SH-SY5Y (cell line): ENCODE measurements at regions not wholly inside any gene's neighbourhood (a gene's known extent, or its start where the extent isn't known, plus 50 kb on each side); places are given as distances from the start of the nearest gene placed in this dataset.

ENCODE experiments used
- GATA2 ChIP-seq: IDR thresholded peaks from 2 replicates; pipeline ENCODE4 v1.6.1; 2011; ENCODE audit warnings: mild to moderate bottlenecking, low read depth, low read length
- GATA3 ChIP-seq: IDR thresholded peaks from 2 replicates; pipeline ENCODE4 v1.6.1; 2011; ENCODE audit warnings: low read depth, mild to moderate bottlenecking, low read length, moderate library complexity

DNA sequence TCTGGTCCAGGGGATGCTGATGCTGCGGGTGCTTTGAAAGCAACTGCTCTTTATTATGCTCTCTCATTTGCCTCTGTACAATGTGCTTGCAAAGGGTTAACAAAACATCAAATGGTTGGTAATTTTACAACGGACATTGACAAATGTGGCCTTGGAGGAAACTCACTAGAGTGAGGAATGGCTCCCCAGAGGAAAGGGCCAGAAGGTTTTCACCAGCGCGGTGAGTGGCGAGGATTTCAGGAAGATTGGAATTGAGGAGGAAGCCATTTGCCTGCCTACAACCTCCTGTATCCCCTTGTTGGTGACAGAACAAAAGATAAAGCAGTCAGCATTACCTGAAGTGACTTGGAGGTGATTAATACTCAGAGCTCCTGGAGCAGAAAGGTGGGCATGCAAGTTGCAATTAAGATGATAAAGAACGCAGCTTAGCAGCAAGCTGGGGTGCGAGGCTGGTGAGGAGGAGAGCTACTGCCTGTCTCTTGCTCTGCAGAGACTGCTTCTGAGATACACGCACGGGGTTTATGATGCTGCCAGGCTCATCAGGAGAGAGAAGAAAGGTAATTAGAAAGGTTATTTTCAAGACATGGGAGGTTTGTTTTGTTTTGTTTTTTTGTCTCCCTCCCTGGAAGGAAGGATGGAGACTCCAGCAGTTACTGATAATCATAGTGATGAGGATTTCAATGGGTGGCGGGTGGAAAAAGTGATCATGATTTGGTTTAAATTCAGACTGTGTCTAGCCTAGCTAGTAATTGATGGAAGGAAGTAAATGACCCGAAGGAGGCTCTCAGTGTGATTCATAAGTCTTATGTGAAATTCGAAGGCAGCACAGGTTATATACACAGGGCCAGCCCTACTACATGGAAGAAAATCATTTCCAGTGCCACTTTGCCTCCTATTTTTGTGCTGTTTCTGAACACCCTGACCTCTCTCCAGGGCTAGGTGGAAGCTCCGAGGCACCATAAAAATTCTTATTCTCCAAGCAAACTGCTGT, 141.6 kb upstream of the DTNBP1 start:
- no peak for TF ChIP-seq GATA2
- no peak for TF ChIP-seq GATA3

DNA sequence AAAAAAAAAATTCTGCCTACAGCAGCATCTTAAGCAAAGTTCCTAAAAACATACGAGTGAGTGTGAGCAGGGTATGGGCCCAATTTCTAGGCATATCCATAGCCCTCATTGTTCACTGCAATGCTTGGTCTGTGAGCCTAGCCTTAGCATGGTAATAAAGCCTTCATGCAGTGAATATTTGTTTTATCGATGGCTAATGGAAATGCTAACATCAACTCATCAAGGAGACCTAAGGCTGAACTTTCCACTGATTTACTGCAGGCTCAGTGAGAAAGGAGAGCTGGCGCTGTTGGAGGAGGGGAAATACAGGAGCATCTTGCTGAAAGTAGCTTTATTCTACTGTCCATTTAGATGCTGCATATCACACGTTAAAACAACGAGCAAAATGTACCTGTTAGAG, 139.6 kb upstream of the DTNBP1 start:
- TF ChIP-seq GATA2 (no peak), GATA3 (no peak)

DNA sequence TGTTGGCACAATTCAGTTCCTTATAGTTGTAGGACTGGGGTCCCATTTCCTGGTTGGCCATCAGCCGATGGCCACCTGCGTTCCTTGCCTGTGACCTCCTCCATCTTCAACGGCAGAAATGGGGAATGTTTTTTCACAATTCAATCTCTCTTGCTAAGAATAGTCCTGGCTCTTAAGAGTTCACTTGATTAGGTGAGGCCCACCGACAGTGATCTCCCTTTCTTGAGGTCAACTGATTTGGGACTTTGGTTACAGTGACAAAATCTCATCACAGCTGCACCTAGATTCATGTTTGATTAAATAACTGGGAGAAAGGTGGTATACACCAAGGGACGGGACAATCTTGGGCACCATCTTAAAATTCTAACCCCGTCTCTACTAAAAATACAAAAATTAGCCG, 139.1 kb upstream of the DTNBP1 start:
- TF ChIP-seq GATA2 (no peak), GATA3 (no peak)

DNA sequence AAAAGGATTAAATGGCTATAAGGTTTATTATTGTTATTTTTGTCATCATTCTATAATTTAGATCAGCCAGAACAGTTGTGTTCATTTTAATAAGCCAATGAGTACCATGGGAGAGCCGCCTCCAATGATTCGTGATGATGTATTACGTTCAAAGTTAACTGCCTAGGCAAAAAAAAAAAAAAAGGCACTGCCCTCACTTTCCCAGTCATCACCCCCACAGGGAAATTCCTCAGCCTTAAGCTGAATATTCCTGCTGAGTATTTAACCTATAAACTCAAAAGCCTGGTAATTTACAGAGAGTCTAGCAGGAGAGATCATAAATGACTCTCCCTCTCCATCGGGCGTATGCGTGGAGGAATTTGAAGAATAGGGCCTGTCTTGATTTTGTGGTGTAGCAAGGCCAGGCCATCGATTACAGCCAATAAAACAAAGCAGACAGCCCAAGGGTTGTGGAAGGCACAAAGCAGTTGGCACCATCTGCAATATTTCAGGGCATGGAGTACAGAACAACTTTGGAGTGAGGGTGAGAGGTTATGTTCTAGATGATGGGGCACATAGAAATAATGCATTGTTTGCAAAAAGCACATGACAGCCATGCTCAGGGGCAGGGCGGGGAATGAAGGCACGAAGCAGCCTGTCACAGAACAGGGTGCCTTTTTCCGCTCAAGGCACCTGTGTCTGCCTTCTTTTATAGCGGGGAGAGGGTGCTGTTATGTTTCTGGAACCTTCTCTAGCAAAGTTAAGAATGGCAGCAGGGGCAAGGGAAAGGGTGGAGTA, 138.2 kb upstream of the DTNBP1 start:
- TF ChIP-seq GATA3 (no peak), GATA2 (no peak)

DNA sequence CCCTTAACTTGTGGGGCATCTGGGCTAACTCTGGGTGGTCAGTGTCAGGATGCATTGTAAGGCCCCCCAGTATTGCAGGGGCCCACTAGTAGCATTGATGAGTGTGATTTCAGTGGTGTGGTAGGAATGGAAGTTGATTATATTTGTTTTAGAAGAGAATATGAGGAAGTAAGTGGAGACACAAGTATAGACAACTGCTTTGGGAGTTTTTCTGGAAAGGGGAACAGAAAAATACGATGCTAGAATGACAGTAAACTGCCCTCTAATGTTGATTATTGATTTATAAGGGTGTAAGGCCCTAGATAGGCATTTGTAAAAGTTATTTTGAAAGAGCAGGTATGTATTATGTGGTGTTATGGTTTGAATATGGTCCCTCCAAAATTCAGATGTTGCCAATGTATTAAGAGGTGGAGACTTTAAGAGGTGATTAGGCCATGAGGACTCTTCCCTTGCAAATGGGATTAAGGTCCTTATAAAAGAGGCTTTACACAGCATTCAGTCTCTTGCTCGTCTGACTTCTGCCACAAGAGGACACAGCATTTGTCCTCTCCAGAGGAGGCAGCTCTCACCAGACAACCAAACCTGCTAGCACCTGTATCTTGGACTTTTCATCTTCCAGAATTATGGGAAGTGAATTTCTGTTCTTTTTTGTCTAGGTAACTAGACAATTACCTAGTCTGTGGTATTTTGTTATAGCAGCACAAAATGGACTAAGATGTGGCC, 135.9 kb upstream of the DTNBP1 start:
- TF ChIP-seq GATA2 (no peak), GATA3 (no peak)

DNA sequence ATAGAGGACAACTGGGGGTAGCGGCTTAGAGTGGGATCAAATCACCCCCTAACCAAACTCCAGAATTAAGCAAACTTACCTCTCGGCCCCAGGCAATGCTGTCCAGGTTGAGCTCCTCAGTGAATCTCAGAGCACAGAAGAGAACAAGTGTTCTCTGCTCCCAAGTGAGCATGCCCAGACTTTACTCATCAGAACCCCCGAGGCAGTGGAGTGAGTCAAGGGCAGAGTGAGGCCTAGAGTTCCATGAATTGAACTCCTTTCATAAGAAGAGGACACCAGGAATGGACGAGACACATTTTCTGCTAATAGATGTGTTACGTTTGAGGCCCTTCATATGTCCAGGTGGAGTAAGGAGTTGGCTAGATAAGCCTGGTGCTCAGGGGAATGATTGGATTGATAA, 134.0 kb upstream of the DTNBP1 start:
- TF ChIP-seq GATA2, result no peak
- TF ChIP-seq GATA3, result no peak

DNA sequence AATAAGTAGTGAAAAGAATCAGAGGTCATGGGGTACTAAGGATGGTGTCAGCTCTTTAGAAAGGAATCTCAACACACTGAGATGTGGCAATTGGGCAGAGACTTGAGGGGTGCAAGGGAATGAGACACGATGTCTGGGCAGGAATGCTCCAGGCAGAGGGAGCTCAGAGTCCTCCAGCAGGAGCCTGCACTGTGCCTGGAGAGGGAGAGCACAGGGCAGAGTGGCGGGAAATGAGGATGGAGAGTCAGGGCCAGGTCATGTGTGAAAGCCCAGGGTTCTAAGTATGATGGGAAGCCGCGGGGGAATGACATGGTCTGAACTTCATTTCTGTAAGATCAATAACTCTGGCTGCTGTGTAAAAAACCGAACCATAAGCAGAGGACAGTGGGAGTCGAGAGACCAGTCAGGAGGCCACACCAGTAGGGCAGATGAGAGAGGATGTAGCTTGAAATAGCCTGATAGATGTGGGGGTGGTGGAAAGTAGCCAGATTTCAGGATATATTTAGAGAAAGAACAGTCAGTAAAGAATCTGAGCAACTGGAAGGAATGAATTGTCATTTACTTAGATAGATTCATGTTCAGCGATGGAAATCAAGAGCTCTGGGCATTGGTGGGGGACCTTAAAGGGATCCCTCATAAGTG, 133.4 kb upstream of the DTNBP1 start:
- TF ChIP-seq GATA2 (no peak), GATA3 (no peak)

DNA sequence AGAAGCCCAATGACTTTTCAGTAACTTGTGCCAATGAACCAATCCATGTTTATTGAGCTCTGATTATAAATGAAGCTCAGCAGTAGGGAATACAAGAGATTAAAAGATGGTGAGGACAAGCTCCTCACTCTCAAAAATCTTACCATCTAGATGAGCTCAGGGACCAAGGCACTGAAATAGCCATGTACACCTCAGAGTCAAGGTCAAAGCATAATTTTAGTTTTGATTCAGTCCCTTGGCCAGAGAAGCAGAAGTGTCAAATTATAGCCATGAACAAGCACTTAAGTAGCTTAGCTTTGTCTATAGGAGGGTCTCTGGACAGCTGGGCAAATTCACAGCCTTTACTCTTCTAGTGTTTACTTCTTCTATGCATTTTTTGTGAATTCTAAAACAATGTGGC, 131.0 kb upstream of the DTNBP1 start:
- no peak for TF ChIP-seq GATA3
- TF ChIP-seq GATA2, result no peak

DNA sequence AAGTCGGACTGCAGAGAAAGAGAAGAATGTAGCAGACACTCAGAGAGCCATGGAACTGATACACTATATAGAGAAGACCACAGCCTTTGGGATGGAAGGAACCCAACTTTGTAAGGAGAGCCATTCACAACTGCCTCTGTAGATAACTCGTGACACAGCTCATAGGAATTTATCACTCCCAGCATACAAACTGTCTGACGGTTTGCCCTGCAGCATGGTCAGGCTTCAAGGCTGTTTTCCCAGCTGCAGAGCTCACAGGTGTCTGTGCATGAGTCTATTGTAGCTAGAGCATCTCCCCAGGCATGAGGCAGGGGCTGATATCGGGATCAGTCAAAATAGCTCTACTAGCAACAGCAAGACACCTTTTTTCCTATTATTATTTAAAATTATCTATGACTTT, 130.5 kb upstream of the DTNBP1 start:
- no peak for TF ChIP-seq GATA3
- TF ChIP-seq GATA2, result no peak

DNA sequence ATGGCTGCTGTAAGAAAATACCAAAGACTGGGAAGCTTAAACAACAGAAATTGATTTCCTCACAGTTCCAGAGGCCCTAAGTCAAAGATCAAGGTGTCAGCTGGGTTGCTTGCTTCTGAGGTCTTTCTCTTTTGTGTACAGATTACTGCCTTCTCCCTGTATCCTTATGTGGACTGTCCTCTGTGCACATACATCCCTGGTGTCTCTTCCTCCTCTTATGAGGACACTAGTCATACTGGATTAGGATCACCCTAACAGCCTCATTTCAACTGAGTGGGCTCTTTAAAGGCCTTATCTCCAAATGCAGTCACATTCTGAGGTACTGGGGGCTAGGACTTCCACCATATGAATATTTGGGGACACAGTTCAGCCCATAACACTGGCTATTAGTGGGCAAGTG, 130.0 kb upstream of the DTNBP1 start:
- TF ChIP-seq GATA2 (no peak), GATA3 (no peak)

DNA sequence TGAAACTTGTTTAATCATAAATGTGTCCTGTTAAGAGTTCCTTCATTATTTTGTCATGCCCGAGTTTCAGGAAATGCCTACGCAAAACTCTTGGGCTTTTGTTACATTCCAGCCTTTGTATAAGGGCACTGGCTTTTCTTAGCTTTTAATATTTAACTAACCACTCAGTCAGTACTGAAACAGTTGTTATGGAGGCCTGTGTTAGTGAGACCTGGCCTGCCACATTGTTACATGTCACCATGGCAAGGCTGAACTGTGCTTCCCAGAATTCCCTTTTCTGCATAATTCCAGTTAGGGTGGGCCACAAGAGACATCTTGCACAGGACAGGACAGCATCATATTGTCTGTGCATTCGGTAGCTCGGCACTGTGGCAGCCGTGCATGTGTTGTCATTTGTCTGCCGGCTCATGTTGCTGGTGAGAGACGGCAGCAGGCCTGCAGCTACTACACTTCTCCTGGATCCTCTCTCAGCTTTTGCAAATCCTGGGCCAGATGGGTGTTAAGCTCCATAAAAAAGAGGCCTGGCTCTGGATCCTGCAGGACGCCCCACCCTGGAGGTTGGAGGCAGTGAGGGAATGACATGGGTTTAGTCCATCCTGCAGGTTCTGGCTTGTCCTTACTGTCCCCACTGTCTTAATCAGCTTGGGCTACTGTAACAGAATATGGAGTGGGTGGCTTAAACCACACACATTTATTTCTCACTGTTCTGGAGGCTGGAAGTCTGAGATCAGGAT, 128.8 kb upstream of the DTNBP1 start:
- TF ChIP-seq GATA2, result no peak
- TF ChIP-seq GATA3, result no peak

DNA sequence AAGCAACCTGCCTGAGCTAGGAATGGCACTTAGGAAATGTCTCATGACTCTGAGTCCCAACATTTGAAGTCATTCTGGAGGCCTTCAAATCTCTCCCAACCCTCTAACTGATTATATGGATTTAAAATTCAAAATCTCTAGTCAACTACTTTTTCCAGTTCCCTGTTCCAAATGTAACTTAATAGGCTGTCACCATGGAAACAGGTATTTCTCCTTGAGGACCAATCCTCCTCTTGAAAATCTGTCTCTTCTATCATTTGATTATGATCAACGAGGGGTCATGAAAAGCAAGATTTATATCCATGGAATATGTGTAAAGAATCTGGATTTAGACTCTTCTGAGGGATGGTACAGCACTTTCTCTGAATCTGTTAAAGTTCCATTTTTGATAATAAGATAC, 127.3 kb upstream of the DTNBP1 start:
- no peak for TF ChIP-seq GATA3
- TF ChIP-seq GATA2, result no peak

DNA sequence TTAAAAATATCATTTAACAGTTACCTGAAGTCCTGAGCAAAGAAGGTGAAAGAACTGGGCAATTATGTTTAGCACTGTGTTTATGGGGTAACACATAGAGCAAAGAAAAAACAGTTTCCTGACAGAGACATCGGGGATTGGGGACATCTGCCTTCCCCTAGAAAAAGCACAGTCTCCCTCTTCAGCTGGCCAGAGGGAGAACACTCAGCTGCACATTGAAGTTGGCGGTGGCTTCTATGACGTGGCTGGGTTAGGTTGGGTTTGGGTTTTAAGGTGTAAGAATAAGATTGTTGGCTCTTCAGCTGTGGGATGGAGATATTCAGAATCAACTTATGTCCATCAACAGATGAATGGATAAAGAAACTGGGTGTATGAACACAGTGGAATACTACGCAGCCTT, 124.0 kb upstream of the DTNBP1 start:
- no peak for TF ChIP-seq GATA3
- TF ChIP-seq GATA2, result no peak
